Inferior parietal cortex (tissue), 1 donor: ENCODE measurements at regions not wholly inside any gene's neighbourhood (a gene's known extent, or its start where the extent isn't known, plus 50 kb on each side); places are given as distances from the start of the nearest gene placed in this dataset.

ENCODE experiments used
- DNase-seq: peaks from one replicate; pipeline ENCODE4 v3.0.0-alpha.2; 2016; ENCODE audit errors: extremely low spot score

DNA sequence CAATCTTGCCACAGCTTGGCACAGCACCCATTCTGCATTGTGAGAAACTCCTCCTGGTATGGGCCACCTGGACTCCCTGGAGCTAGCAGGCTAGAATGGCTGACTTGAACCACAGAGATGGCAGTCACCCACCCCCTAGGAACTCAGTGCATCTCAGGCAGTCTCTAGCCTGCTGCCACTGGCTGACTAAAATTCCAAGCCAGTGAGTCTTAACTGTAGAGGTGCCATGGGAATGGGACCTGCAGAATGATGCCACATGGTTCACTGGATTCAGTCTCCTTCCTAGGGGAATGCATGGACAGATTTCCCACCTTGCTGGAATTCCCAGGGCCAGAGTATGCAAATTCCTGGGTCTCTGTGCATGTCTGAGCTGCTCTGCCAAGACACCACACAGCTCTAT, 382.9 kb downstream of the MAN2A1 start:
- no peak for DNase-seq

GRCh38 chr5:110073534-110073933, 383.8 kb downstream of the MAN2A1 start:
- DNase-seq, result no peak

DNA sequence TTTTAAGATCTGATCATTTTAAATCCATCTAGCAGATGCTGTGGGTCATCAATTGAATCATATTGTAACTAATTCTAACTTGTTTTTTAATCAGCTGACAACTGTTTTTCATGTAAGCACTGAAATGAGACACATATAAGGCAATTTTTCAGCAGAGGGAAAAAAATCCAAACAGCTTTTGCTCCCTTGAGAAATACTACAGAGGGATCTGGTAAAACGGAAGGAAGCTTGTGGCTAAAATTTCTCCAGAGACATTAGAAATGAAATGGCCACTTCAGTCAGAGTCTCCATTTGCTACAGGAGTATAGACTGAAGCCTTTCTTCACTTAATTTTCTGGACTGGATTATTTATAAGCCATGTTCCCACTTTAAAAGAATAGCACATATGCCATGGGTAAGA, 385.9 kb downstream of the MAN2A1 start:
- no peak for DNase-seq

- DNase-seq, result no peak
Measured at GRCh38 chr5:110077147-110077546, 387.4 kb downstream of the MAN2A1 start.

DNA sequence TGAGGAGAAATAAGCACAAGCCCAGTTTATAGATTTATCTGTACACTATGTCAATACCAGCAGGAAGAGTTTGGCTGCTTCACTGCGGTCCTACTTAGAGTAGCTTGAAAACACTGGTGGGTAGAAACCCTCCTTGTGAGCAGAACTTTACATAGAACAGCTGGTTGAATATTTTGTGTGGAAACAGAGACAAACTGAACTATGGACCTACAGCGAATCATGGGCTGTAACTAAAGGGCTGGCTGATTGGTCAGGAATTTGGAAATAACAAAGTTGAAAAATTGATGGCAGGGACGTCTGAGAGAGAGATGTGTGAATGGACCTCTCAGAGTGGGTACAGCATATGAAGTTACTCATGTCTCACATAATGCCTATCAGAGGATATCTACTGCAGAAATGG, 392.5 kb downstream of the MAN2A1 start:
- DNase-seq, result no peak

DNA sequence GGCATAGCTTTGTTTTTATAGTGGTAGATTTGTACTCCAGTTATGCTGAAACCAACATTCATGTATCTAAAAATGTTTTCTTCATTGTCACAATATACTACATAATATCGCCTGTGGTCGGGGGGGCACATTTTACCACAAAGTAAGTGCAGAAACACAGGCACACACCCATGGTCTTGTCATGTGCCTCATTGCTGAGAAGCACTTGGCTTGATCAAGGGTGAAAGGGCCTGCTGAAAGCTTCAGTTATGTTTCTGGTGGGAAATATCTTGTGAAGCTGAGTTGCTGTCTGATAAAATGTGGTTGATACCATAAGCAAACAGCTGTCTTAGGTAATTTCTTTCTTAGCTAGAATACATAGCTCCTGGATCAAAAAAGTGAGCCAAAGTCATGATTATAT, 393.1 kb downstream of the MAN2A1 start:
- DNase-seq, result no peak

GRCh38 chr5:110085826-110086225, 396.1 kb downstream of the MAN2A1 start:
- DNase-seq, result no peak

GRCh38 chr5:110086658-110087388, 397.1 kb downstream of the MAN2A1 start:
- DNase-seq, result no peak

GRCh38 chr5:110087829-110088228, 398.1 kb downstream of the MAN2A1 start:
- no peak for DNase-seq

DNA sequence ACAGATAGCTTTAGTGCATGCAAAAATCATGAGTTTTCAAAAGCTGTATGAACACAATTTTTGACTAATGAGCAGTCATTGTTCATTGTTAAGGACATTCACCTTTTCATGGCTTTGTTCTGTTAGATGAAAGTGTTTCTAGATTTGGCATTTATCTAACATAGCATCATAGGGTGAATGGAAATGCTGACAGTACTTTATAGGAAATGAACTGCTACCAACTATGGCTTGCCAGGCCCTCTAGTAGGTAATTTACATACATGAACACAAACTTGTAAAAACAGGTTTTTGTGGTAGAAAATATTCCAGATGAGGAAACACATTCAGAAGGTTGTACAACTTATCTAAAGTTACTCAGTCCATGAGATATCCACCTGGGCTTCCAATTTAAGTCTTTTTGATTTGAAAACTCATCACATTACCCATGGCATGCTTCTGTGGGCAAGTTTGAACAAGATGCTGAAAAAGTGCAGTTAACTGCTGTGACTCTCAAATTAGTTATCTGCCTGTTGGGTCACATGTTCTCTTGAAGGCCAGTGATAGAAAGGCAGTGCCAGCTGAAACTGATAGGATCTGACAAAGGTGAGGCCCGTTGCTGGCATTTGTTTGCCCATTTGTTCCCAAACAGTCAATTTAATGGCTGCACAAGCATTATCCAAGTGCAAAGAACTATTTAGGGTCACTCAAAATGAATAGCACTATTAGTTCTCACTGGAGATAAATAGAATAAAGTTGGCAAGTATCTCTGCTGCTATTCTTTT, 399.1 kb downstream of the MAN2A1 start:
- DNase-seq, result no peak

- DNase-seq, result no peak
Measured at GRCh38 chr5:110092955-110093785, 403.4 kb downstream of the MAN2A1 start.

GRCh38 chr5:110094109-110094508, 404.4 kb downstream of the MAN2A1 start:
- no peak for DNase-seq

DNA sequence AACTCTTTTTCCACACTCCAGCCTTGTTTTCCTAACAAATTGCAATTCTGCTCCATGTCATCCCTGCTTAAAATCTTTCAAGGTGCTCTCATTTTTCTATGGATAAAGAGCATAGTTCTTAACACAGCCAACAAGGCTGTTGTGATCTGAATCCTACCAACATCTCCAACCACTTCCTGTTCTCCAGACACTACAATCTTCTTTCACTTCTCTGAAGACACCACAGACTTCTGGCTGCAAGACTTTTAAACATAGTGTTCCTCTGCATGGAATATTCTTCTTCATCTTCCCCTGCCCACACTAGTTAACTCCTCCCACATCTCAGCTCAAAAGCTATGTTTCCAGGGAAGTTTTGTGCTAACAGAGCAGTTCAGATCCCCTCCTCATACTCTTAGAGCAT, 404.8 kb downstream of the MAN2A1 start:
- no peak for DNase-seq

DNA sequence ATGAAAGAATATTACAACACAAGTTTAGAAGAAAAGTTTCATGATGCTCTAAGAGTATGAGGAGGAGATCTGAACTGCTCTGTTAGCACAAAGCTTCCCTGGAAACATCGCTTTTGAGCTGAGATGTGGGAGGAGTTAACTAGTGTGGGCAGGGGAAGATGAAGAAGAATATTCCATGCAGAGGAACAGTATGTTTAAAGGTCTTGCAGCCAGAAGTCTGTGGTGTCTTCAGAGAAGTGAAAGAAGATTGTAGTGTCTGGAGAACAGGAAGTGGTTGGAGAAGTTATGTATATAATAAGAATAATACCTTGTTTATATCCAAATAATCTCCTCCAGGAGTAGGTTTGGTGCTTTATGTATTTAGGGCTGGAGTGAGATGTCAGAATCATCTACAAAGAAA, 406.7 kb downstream of the MAN2A1 start:
- no peak for DNase-seq

GRCh38 chr5:110099572-110099971, 409.8 kb downstream of the MAN2A1 start:
- no peak for DNase-seq

DNA sequence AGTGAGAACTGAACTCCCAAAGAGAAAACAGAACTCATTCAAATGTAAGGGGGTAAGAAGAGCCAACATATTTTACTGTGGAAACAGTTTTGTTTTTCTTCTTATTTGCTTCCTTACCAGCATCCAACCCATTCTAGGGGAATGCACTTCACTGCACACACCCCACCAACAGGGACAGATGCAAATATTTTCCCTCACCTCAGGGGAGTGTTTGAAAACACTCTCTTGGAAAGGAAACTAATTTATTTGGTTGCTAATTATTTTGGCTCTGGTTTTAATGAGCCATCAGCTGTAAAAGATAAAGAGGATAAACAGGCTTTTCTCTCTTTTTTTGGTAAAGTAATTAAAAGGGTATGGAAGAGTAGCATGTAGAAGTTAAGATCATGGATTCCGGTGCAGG, 413.4 kb downstream of the MAN2A1 start:
- DNase-seq, result no peak

- DNase-seq, result no peak
Measured at GRCh38 chr5:110104060-110104725, 414.5 kb downstream of the MAN2A1 start.

GRCh38 chr5:110104726-110105669, 415.3 kb downstream of the MAN2A1 start:
- no peak for DNase-seq

DNA sequence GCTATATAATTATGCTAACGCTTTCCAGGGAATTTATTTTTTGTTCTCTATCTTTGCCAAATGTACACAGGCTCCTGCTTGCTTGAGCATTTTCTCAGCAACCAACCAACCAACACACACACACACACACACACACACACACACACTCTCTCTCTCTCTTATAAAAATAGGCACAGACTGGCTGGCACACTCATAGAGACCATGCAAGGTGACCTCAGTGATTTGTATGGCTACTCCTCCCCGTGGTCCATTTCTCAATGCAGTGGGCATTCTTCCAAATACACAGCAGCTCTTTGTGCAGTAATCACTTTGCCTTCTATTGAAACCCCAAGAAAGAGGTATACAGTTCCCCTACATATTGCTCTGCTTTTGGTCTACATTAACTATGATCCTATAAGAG, 416.0 kb downstream of the MAN2A1 start:
- no peak for DNase-seq

DNA sequence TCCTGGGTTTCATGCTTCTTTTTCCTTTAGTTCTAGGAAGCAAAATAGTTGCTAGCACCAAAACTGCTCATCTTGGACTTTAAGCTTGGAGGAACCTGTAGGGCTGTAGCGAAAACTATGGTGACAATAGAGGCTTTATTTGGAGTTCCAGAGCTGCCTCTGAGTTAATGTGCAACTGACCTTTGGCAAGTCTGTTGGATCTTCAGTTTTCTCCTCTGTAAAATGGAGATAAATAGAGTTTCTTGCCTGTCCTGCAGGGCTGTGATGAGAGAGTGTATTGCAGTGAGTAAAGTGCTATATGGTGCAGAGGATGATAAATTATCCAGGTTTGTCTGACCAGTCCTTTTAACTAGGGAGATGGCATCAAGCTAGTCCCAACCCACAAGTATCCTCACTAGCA, 417.0 kb downstream of the MAN2A1 start:
- no peak for DNase-seq

DNA sequence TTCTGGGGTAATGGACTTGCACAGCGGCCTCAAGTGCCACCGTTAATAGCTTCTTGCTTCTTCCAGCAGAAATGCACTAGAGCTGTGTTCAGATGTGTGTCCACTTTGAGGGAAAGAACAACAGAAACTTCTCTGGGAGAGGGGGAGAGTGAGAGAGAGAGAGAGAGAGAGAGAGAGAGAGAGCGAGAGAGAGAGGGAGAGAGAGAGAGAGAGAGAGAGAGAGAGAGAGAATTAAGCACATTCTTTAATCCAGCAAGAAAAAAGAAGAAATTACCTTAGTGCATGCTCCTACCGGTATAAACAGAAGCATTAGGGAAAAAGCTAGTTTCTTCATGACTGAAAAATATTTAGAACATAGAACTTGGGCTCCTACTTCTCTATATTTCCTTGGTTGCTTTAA, 418.8 kb downstream of the MAN2A1 start:
- DNase-seq, result no peak
